ENCODE measurements at regions not wholly inside any gene's neighbourhood (a gene's known extent, or its start where the extent isn't known, plus 50 kb on each side); places are given as distances from the start of the nearest gene placed in this dataset.

DNA sequence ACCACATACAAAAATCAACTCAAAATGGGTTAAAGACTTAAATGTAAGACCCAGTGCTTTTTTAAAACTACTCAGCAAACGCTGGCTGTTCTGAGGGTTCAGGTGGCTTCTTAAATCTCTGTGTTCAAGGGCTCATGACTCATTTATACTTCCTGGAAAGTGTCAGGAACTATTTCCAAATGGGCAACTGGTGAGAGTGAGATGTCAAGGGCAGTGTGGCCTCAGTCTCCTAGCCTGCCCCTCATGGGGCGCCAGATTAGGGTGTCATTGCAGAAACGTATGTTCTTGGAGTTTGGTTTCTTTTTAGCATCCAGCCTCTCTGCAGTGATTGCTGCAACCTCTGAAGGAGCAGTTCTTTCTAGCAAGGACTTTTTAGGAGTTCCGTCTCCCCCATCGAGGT is 485.4 kb downstream of the TNS1 start:
- no peak overlapping the region for H2BK5ac ChIP-seq (ENCODE audit: low read depth, low read length, poor library complexity)
- H3K4me2 ChIP-seq (ENCODE audit: low read length) = no peak overlapping the region
- no peaks in the 10 kb centered on the region for H3K9me3 ChIP-seq (ENCODE audit: insufficient read depth, low read depth, low read length)
- H4K12ac ChIP-seq (ENCODE audit: low read depth, low read length) = no peak overlapping the region
- H3K9ac ChIP-seq (ENCODE audit: low read length) = no peak overlapping the region
- H3K36me3 ChIP-seq (ENCODE audit: control insufficient read depth in 1 of 2, insufficient read depth in 2 of 2, low read length in 2 of 2) = no peaks in the 10 kb centered on the region
- H3K14ac ChIP-seq (ENCODE audit: low read length) = no peak overlapping the region
- H3K23ac ChIP-seq (ENCODE audit: low read length) = no peak overlapping the region
- peaks cover 0 to 2% of the 10 kb centered on the region in 2 experiments for H3K4me1 ChIP-seq (ENCODE audit: control insufficient read depth in 1 of 2, insufficient read depth in 2 of 2, low read length in 2 of 2)
- no peak overlapping the region for H3K4ac ChIP-seq (ENCODE audit: low read depth, low read length)
- no peak overlapping the region for H4K91ac ChIP-seq (ENCODE audit: low read depth, low read length)
- no peak overlapping the region for H2AFZ ChIP-seq (ENCODE audit: insufficient read depth, low read length, poor library complexity)
- no peak overlapping the region for H4K8ac ChIP-seq (ENCODE audit: low read depth, low read length)
- H2BK120ac ChIP-seq (ENCODE audit: insufficient read depth, low read length, poor library complexity) = no peak overlapping the region
- no peak for DNase-seq
- WGBS (ENCODE audit: extremely low coverage, insufficient coverage, insufficient read length) = no CpG with 5 or more reads among the region's 5 CpGs
- no peak overlapping the region for H3K27ac ChIP-seq (ENCODE audit: low read depth, low read length)
- H3K4me3 ChIP-seq (ENCODE audit: low read depth, low read length) = no peak overlapping the region
- no peaks in the 10 kb centered on the region for H3K79me1 ChIP-seq (ENCODE audit: low read length)
- no peak overlapping the region for H2AK5ac ChIP-seq (ENCODE audit: low read length)
- no peak overlapping the region for H3K18ac ChIP-seq (ENCODE audit: low read length)
- H3K27me3 ChIP-seq (ENCODE audit: insufficient read depth, low read length) = no peaks in the 10 kb centered on the region
- no peaks in the 10 kb centered on the region for H3K79me2 ChIP-seq (ENCODE audit: control insufficient read depth, insufficient read depth, low read length, poor library complexity)
- no peak overlapping the region for H2BK12ac ChIP-seq (ENCODE audit: low read length)

DNA sequence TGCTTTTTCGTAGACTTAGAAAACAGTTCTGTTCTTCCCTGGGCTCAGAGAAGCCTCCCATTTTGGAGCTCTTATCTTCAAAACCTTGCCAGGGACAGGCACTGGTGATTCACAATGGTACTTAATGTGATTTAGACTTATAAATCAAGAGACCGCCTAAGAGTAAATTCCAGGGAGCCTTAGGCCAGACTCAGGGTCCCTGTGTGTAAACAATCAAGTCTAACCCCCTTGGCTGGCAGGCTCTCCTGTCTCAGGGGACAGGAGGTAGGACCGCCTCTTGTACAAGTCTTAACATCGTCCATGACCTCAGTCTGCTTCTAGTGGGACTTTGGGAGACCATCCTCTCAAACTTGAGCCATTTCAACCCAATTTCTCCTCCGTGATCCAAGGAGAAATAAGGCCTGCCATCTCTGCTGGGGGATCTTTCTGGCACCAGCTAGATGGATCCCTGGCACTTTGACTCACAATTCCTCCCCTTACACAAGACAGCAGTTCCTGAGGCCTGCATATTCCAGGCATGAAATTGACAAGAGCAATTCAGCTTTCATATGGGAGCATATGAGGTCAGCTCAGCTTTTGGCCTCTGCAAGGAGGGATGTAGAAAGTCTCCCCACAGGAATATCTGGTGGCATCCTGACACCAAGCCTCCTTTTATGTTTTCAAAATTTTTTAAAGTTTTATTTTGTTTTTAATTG is 487.0 kb downstream of the TNS1 start:
- Histone ChIP-seq H3K4ac (ENCODE audit: low read depth, low read length) (no peak overlapping the region), H2BK120ac (ENCODE audit: insufficient read depth, low read length, poor library complexity) (no peak overlapping the region), H3K27ac (ENCODE audit: low read depth, low read length) (no peak overlapping the region), H4K91ac (ENCODE audit: low read depth, low read length) (no peak overlapping the region), H3K14ac (ENCODE audit: low read length) (no peak overlapping the region), H2BK12ac (ENCODE audit: low read length) (peak overlapping the region; percentile 18), H3K27me3 (ENCODE audit: insufficient read depth, low read length) (no peaks in the 10 kb centered on the region), H3K4me3 (ENCODE audit: low read depth, low read length) (no peak overlapping the region), H2BK5ac (ENCODE audit: low read depth, low read length, poor library complexity) (no peak overlapping the region), H3K9ac (ENCODE audit: low read length) (peak overlapping the region; percentile 9), H4K12ac (ENCODE audit: low read depth, low read length) (no peak overlapping the region), H3K79me2 (ENCODE audit: control insufficient read depth, insufficient read depth, low read length, poor library complexity) (no peaks in the 10 kb centered on the region), H3K4me1 (ENCODE audit: control insufficient read depth in 1 of 2, insufficient read depth in 2 of 2, low read length in 2 of 2) (peaks cover 3 to 5% of the 10 kb centered on the region in 2 experiments), H3K23ac (ENCODE audit: low read length) (no peak overlapping the region), H3K9me3 (ENCODE audit: insufficient read depth, low read depth, low read length) (no peaks in the 10 kb centered on the region), H2AK5ac (ENCODE audit: low read length) (no peak overlapping the region), H3K79me1 (ENCODE audit: low read length) (peaks cover 3% of the 10 kb centered on the region), H3K36me3 (ENCODE audit: control insufficient read depth in 1 of 2, insufficient read depth in 2 of 2, low read length in 2 of 2) (no peaks in the 10 kb centered on the region), H3K4me2 (ENCODE audit: low read length) (no peak overlapping the region), H4K8ac (ENCODE audit: low read depth, low read length) (no peak overlapping the region), H2AFZ (ENCODE audit: insufficient read depth, low read length, poor library complexity) (no peak overlapping the region), H3K18ac (ENCODE audit: low read length) (no peak overlapping the region)
- no CpG with 5 or more reads among the region's 5 CpGs for WGBS (ENCODE audit: extremely low coverage, insufficient coverage, insufficient read length)
- DNase-seq = no peak

DNA sequence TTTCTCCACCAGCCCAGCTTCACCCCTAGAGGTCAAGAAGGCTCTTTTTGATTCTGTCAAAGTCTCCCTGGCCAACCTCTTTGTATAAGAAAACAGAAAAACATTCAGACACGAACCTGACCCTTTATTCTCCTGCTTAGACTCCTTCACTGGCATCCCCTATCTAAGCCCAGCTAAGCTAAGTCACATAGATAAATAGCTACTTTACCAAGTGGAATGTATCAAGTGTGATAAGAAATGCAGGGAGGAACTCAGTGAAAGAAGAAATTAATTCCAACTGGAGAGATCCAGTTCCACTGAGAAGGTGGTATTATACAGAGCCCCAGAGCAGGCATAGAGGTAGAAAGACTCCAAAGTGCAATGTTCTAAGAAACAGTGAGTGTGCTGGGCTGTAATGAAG is 489.5 kb downstream of the TNS1 start:
- Histone ChIP-seq H3K4ac (ENCODE audit: low read depth, low read length) (no peak overlapping the region), H3K23ac (ENCODE audit: low read length) (no peak overlapping the region), H3K14ac (ENCODE audit: low read length) (no peak overlapping the region), H3K36me3 (ENCODE audit: control insufficient read depth in 1 of 2, insufficient read depth in 2 of 2, low read length in 2 of 2) (no peaks in the 10 kb centered on the region), H3K4me2 (ENCODE audit: low read length) (no peak overlapping the region), H3K4me1 (ENCODE audit: control insufficient read depth in 1 of 2, insufficient read depth in 2 of 2, low read length in 2 of 2) (peaks cover 2 to 3% of the 10 kb centered on the region in 2 experiments), H2BK12ac (ENCODE audit: low read length) (no peak overlapping the region), H3K79me2 (ENCODE audit: control insufficient read depth, insufficient read depth, low read length, poor library complexity) (no peaks in the 10 kb centered on the region), H3K9ac (ENCODE audit: low read length) (no peak overlapping the region), H3K79me1 (ENCODE audit: low read length) (peaks cover 6% of the 10 kb centered on the region), H4K91ac (ENCODE audit: low read depth, low read length) (no peak overlapping the region), H2AK5ac (ENCODE audit: low read length) (no peak overlapping the region), H3K18ac (ENCODE audit: low read length) (no peak overlapping the region), H3K4me3 (ENCODE audit: low read depth, low read length) (no peak overlapping the region), H2BK120ac (ENCODE audit: insufficient read depth, low read length, poor library complexity) (no peak overlapping the region), H4K8ac (ENCODE audit: low read depth, low read length) (no peak overlapping the region), H2AFZ (ENCODE audit: insufficient read depth, low read length, poor library complexity) (no peak overlapping the region), H3K9me3 (ENCODE audit: insufficient read depth, low read depth, low read length) (no peaks in the 10 kb centered on the region), H3K27me3 (ENCODE audit: insufficient read depth, low read length) (no peaks in the 10 kb centered on the region), H4K12ac (ENCODE audit: low read depth, low read length) (no peak overlapping the region), H3K27ac (ENCODE audit: low read depth, low read length) (no peak overlapping the region), H2BK5ac (ENCODE audit: low read depth, low read length, poor library complexity) (no peak overlapping the region)
- no peak for DNase-seq
- no CpG with 5 or more reads among the region's 1 CpG for WGBS (ENCODE audit: extremely low coverage, insufficient coverage, insufficient read length)

DNA sequence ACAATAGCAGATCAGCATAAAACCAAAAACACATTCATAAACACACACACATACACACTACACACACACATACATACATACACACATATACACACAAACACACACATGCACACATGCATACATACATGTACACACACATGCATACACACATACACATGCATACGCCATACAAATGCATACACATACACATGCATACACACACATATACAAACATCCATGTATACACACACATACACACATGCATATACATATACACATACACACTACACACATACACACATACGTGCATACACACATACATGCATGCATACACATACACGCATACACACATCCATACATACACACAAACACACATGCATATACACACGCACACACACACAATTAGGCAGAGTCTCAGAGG is 490.1 kb downstream of the TNS1 start:
- Histone ChIP-seq H2BK5ac (ENCODE audit: low read depth, low read length, poor library complexity) (no peak overlapping the region), H3K79me1 (ENCODE audit: low read length) (peaks cover 6% of the 10 kb centered on the region), H4K91ac (ENCODE audit: low read depth, low read length) (no peak overlapping the region), H4K8ac (ENCODE audit: low read depth, low read length) (no peak overlapping the region), H3K9me3 (ENCODE audit: insufficient read depth, low read depth, low read length) (no peaks in the 10 kb centered on the region), H2BK12ac (ENCODE audit: low read length) (no peak overlapping the region), H3K18ac (ENCODE audit: low read length) (no peak overlapping the region), H3K4ac (ENCODE audit: low read depth, low read length) (no peak overlapping the region), H2BK120ac (ENCODE audit: insufficient read depth, low read length, poor library complexity) (no peak overlapping the region), H3K9ac (ENCODE audit: low read length) (no peak overlapping the region), H3K79me2 (ENCODE audit: control insufficient read depth, insufficient read depth, low read length, poor library complexity) (no peaks in the 10 kb centered on the region), H3K23ac (ENCODE audit: low read length) (no peak overlapping the region), H3K27ac (ENCODE audit: low read depth, low read length) (no peak overlapping the region), H4K12ac (ENCODE audit: low read depth, low read length) (no peak overlapping the region), H3K4me3 (ENCODE audit: low read depth, low read length) (no peak overlapping the region), H3K14ac (ENCODE audit: low read length) (no peak overlapping the region), H3K4me1 (ENCODE audit: control insufficient read depth in 1 of 2, insufficient read depth in 2 of 2, low read length in 2 of 2) (peaks cover 2 to 3% of the 10 kb centered on the region in 2 experiments), H3K4me2 (ENCODE audit: low read length) (no peak overlapping the region), H2AFZ (ENCODE audit: insufficient read depth, low read length, poor library complexity) (no peak overlapping the region), H3K27me3 (ENCODE audit: insufficient read depth, low read length) (no peaks in the 10 kb centered on the region), H2AK5ac (ENCODE audit: low read length) (no peak overlapping the region), H3K36me3 (ENCODE audit: control insufficient read depth in 1 of 2, insufficient read depth in 2 of 2, low read length in 2 of 2) (no peaks in the 10 kb centered on the region)
- DNase-seq = no peak
- WGBS (ENCODE audit: extremely low coverage, insufficient coverage, insufficient read length) = no CpG with 5 or more reads among the region's 4 CpGs
